SK-N-SH treated with all-trans-retinoic acid at 6 μM for 48 hours (cell line): ENCODE measurements at regions not wholly inside any gene's neighbourhood (a gene's known extent, or its start where the extent isn't known, plus 50 kb on each side); places are given as distances from the start of the nearest gene placed in this dataset.

Source experiments
- ARNTL ChIP-seq: fragments of 450-650 bp; formaldehyde crosslinking; IDR thresholded peaks from 2 replicates; pipeline ENCODE4 v1.5.0; 2020; ENCODE audit warnings: low read depth, mild to moderate bottlenecking, moderate library complexity, borderline replicate concordance
- BACH2 ChIP-seq: fragments of 250-450 bp; sonication (Bioruptor Pico); IDR thresholded peaks from 2 replicates; pipeline ENCODE4 v1.9.0; 2021; ENCODE audit warnings: mild to moderate bottlenecking, borderline replicate concordance
- CREB5 ChIP-seq: fragments of 250-450 bp; sonication (Bioruptor Pico); IDR thresholded peaks from 2 replicates; pipeline ENCODE4 v1.5.1; 2020; ENCODE audit warnings: low read depth, mild to moderate bottlenecking, moderate library complexity
- CSDC2 ChIP-seq: fragments of 250-450 bp; sonication (Bioruptor Pico); IDR thresholded peaks from 2 replicates; pipeline ENCODE4 v1.5.0; 2020; ENCODE audit warnings: mild to moderate bottlenecking, moderate library complexity
- GLIS3 ChIP-seq: fragments of 250-450 bp; sonication (Bioruptor Pico); IDR thresholded peaks from 2 replicates; pipeline ENCODE4 v1.5.0; 2020; ENCODE audit warnings: mild to moderate bottlenecking, moderate library complexity
- PATZ1 ChIP-seq: fragments of 250-450 bp; sonication (Bioruptor Pico); IDR thresholded peaks from 2 replicates; pipeline ENCODE4 v1.8.0; 2020; ENCODE audit warnings: mild to moderate bottlenecking, moderate library complexity, borderline replicate concordance
- POU6F1 ChIP-seq: fragments of 250-450 bp; sonication (Bioruptor Pico); IDR thresholded peaks from 2 replicates; pipeline ENCODE4 v1.8.0; 2021; ENCODE audit warnings: low read depth, mild to moderate bottlenecking, moderate library complexity, borderline replicate concordance
- PPARA ChIP-seq: fragments of 250-450 bp; sonication (Bioruptor Pico); IDR thresholded peaks from 2 replicates; pipeline ENCODE4 v1.5.0; 2020; ENCODE audit warnings: mild to moderate bottlenecking, borderline replicate concordance
- RARB ChIP-seq: fragments of 250-450 bp; sonication (Bioruptor Pico); IDR thresholded peaks from 2 replicates; pipeline ENCODE4 v1.8.0; 2021; ENCODE audit warnings: mild to moderate bottlenecking, moderate library complexity
- SNAI2 ChIP-seq: fragments of 250-450 bp; sonication (Bioruptor Pico); IDR thresholded peaks from 2 replicates; pipeline ENCODE4 v1.5.0; 2020; ENCODE audit warnings: mild to moderate bottlenecking, moderate library complexity
- ZFP3 ChIP-seq: fragments of 250-450 bp; sonication (Bioruptor Pico); IDR thresholded peaks from 2 replicates; pipeline ENCODE4 v1.5.0; 2020; ENCODE audit warnings: mild to moderate bottlenecking, moderate library complexity
- ZFP30 ChIP-seq: fragments of 450-650 bp; formaldehyde crosslinking; IDR thresholded peaks from 2 replicates; pipeline ENCODE4 v1.5.0; 2022; ENCODE audit warnings: mild to moderate bottlenecking, moderate library complexity
- ZNF70 ChIP-seq: fragments of 450-650 bp; formaldehyde crosslinking; IDR thresholded peaks from 2 replicates; pipeline ENCODE4 v1.5.0; 2020; ENCODE audit warnings: mild to moderate bottlenecking, moderate library complexity

- no peak for TF ChIP-seq PATZ1
- TF ChIP-seq PPARA = no peak
- no peak for TF ChIP-seq RARB
- TF ChIP-seq CSDC2 (CRISPR knock-in tag) = no peak
- TF ChIP-seq ZNF70 (CRISPR knock-in tag) = no peak
- TF ChIP-seq POU6F1 (CRISPR knock-in tag) = no peak
- no peak for TF ChIP-seq BACH2 (CRISPR knock-in tag)
- no peak for TF ChIP-seq ZFP30 (CRISPR knock-in tag)
- no peak for TF ChIP-seq CREB5 (CRISPR knock-in tag)
- TF ChIP-seq SNAI2 = no peak
- TF ChIP-seq ZFP3 (CRISPR knock-in tag) = no peak
- no peak for TF ChIP-seq GLIS3 (CRISPR knock-in tag)
- no peak for TF ChIP-seq ARNTL (CRISPR knock-in tag)
These were observed 2396.1 kb upstream of the C9orf72 start for GRCh38 chr9:29969408-29969807.
